ENCODE measurements at regions not wholly inside any gene's neighbourhood (a gene's known extent, or its start where the extent isn't known, plus 50 kb on each side); places are given as distances from the start of the nearest gene placed in this dataset.

- TF ChIP-seq, protein P1, sequence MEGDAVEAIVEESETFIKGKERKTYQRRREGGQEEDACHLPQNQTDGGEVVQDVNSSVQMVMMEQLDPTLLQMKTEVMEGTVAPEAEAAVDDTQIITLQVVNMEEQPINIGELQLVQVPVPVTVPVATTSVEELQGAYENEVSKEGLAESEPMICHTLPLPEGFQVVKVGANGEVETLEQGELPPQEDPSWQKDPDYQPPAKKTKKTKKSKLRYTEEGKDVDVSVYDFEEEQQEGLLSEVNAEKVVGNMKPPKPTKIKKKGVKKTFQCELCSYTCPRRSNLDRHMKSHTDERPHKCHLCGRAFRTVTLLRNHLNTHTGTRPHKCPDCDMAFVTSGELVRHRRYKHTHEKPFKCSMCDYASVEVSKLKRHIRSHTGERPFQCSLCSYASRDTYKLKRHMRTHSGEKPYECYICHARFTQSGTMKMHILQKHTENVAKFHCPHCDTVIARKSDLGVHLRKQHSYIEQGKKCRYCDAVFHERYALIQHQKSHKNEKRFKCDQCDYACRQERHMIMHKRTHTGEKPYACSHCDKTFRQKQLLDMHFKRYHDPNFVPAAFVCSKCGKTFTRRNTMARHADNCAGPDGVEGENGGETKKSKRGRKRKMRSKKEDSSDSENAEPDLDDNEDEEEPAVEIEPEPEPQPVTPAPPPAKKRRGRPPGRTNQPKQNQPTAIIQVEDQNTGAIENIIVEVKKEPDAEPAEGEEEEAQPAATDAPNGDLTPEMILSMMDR (IDR thresholded peaks at IDR 0.05): no peak
- TF ChIP-seq POLR2AphosphoS5 (IDR thresholded peaks at IDR 0.05): no peak
- no peak for TF ChIP-seq POLR2A (IDR thresholded peaks at IDR 0.05)
- no peak for TF ChIP-seq EP300 (IDR thresholded peaks at IDR 0.05; ENCODE audit: low read depth)
Observed at GRCh38 chr18:39421276-39421675, 1855.7 kb upstream of the CELF4 start.
